ENCODE measurements at regions not wholly inside any gene's neighbourhood (a gene's known extent, or its start where the extent isn't known, plus 50 kb on each side); places are given as distances from the start of the nearest gene placed in this dataset.

- intact Hi-C loops (cut with DNase I; ENCODE audit: low total_unique reads) = no loop called here
- no peak overlapping the region for H3K27ac ChIP-seq
- no peaks in the 10 kb centered on the region for H3K36me3 ChIP-seq
- no peaks in the 10 kb centered on the region for H3K9me3 ChIP-seq
- no peak for DNase-seq
- H3K4me1 ChIP-seq = no peaks in the 10 kb centered on the region
- TF ChIP-seq POLR2A (IDR thresholded peaks at IDR 0.05) (no peak), EP300 (IDR thresholded peaks at IDR 0.05; ENCODE audit: low read depth) (no peak), POLR2AphosphoS5 (IDR thresholded peaks at IDR 0.05) (no peak), CTCF (IDR thresholded peaks at IDR 0.05) (no peak)
- no peak overlapping the region for H3K4me3 ChIP-seq
- WGBS, 2 donors (ENCODE audit: low coverage in 1 of 2) = 91 to 95% methylated on average over 2 to 3 of the region's 3 CpGs
- in situ Hi-C loops (cut with MboI; ENCODE audit: low pct_ligation_motif_present in 1 of 4, low pct_unique_long_range_greater_than_20kb in 1 of 4, low sequenced_read_pairs in 3 of 4) = no loop called here
- no peaks in the 10 kb centered on the region for H3K27me3 ChIP-seq
These were observed 143.6 kb upstream of the TBC1D5 start for GRCh38 chr3:17885986-17886385.

DNA sequence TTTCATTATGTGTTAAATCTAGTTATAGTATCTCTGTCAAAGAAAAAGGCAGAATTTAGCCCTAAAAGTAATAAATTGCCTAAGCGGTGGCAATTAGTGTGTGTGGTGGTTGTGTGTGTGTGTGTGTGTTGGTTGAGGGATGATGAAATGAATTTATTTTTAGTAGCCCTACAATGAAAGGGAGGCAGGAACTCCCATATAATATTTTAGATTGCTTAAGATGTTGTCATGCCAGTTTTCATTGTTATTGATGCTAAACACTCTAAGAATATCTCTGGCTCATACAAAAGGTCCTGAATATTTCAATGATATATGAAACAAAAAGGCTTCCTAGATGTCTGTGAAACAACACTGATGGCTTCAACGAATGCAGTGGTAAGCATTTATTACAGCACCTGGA lies 140.6 kb upstream of the TBC1D5 start:
- no peaks in the 10 kb centered on the region for H3K36me3 ChIP-seq
- TF ChIP-seq POLR2A (IDR thresholded peaks at IDR 0.05) (no peak), EP300 (IDR thresholded peaks at IDR 0.05; ENCODE audit: low read depth) (no peak), CTCF (IDR thresholded peaks at IDR 0.05) (no peak), POLR2AphosphoS5 (IDR thresholded peaks at IDR 0.05) (no peak)
- DNase-seq = no peak
- no peaks in the 10 kb centered on the region for H3K4me1 ChIP-seq
- intact Hi-C loops (cut with DNase I; ENCODE audit: low total_unique reads) = no loop called here
- no peak overlapping the region for H3K27ac ChIP-seq
- H3K4me3 ChIP-seq = no peak overlapping the region
- in situ Hi-C loops (cut with MboI; ENCODE audit: low pct_ligation_motif_present in 1 of 4, low pct_unique_long_range_greater_than_20kb in 1 of 4, low sequenced_read_pairs in 3 of 4) = no loop called here
- no peaks in the 10 kb centered on the region for H3K27me3 ChIP-seq
- 73 to 81% methylated on average over 2 of the region's 2 CpGs for WGBS, 2 donors (ENCODE audit: low coverage in 1 of 2)
- H3K9me3 ChIP-seq = no peaks in the 10 kb centered on the region

DNA sequence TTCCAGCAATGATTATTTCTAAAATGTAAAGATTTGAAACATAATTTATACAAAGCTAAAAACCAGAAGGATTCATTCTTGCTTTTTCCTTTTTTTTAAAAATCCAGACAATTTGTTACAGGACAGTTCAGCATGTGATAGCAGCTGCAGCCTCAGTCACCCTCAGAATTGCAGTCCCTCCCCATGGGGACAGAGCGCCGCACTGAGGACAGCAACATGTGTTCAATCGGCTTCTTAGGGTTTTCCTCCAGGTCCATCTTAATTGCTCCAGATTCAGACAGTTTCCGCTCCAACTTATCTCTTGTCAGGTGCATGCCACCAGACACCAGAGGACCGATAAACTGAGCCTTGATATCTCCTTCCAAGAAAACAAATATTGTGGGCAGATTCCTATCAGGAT lies 134.9 kb upstream of the TBC1D5 start:
- WGBS, 2 donors (ENCODE audit: low coverage in 1 of 2) = 78 to 92% methylated on average over 4 to 5 of the region's 5 CpGs
- DNase-seq = no peak
- no peaks in the 10 kb centered on the region for H3K9me3 ChIP-seq
- no peaks in the 10 kb centered on the region for H3K36me3 ChIP-seq
- no peak for TF ChIP-seq EP300 (IDR thresholded peaks at IDR 0.05; ENCODE audit: low read depth)
- no peak for TF ChIP-seq CTCF (IDR thresholded peaks at IDR 0.05)
- no peak for TF ChIP-seq POLR2A (IDR thresholded peaks at IDR 0.05)
- no peak for TF ChIP-seq POLR2AphosphoS5 (IDR thresholded peaks at IDR 0.05)
- no peaks in the 10 kb centered on the region for H3K27me3 ChIP-seq
- in situ Hi-C loops (cut with MboI; ENCODE audit: low pct_ligation_motif_present in 1 of 4, low pct_unique_long_range_greater_than_20kb in 1 of 4, low sequenced_read_pairs in 3 of 4) (no loop called here), intact Hi-C loops (cut with DNase I; ENCODE audit: low total_unique reads) (no loop called here)
- H3K4me3 ChIP-seq = no peak overlapping the region
- H3K27ac ChIP-seq = no peak overlapping the region
- no peaks in the 10 kb centered on the region for H3K4me1 ChIP-seq

DNA sequence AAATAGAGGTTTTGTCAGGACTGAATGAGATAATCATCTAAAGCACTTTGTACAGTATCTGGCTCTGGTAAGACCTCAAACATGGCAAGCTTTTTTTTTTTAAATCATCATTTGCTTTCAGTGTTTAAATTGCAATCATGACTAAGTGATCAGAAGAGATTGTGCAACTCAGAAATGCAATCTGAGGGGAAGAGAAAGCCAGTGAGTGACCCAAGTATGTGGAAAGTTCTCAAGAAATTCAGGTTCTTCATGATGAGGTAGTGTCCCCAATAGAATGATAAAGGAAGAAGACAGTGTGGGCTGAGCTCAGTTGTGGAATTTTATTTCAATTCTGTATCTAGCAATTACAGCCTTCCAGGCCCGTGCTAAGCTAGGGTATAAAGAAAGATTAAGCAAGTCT lies 132.2 kb upstream of the TBC1D5 start:
- H3K4me3 ChIP-seq = no peak overlapping the region
- TF ChIP-seq CTCF (IDR thresholded peaks at IDR 0.05) = no peak
- no peak for TF ChIP-seq POLR2A (IDR thresholded peaks at IDR 0.05)
- TF ChIP-seq POLR2AphosphoS5 (IDR thresholded peaks at IDR 0.05) = no peak
- TF ChIP-seq EP300 (IDR thresholded peaks at IDR 0.05; ENCODE audit: low read depth) = no peak
- H3K9me3 ChIP-seq = no peaks in the 10 kb centered on the region
- intact Hi-C loops (cut with DNase I; ENCODE audit: low total_unique reads) (no loop called here), in situ Hi-C loops (cut with MboI; ENCODE audit: low pct_ligation_motif_present in 1 of 4, low pct_unique_long_range_greater_than_20kb in 1 of 4, low sequenced_read_pairs in 3 of 4) (no loop called here)
- 67 to 76% methylated on average over 1 of the region's 1 CpG for WGBS, 2 donors (ENCODE audit: low coverage in 1 of 2)
- no peaks in the 10 kb centered on the region for H3K36me3 ChIP-seq
- no peaks in the 10 kb centered on the region for H3K4me1 ChIP-seq
- no peak for DNase-seq
- no peak overlapping the region for H3K27ac ChIP-seq
- H3K27me3 ChIP-seq = no peaks in the 10 kb centered on the region
